GM12864 (cell line): ENCODE measurements at regions not wholly inside any gene's neighbourhood (a gene's known extent, or its start where the extent isn't known, plus 50 kb on each side); places are given as distances from the start of the nearest gene placed in this dataset.

Source experiments
- DNase-seq: peaks from one replicate; pipeline ENCODE4 v3.0.0-alpha.2; 2011; ENCODE audit warnings: low read depth
- H3K4me3 ChIP-seq: 2 replicates; pipeline ENCODE4 v1.5.1; 2011; ENCODE audit warnings: mild to moderate bottlenecking, low read depth, low read length, control low read depth
- CTCF ChIP-seq: IDR thresholded peaks from 2 replicates; pipeline ENCODE4 v1.5.1; 2011; ENCODE audit warnings: low read depth, mild to moderate bottlenecking, moderate library complexity, low read length, control low read depth, inconsistent platforms; ENCODE audit errors: missing control alignments

- TF ChIP-seq CTCF: no peak
- H3K4me3 ChIP-seq: no peak overlapping the region
- DNase-seq: no peak
Observed at GRCh38 chr13:70430256-70430655, 322.0 kb upstream of the KLHL1 start.

GRCh38 chr13:70424928-70425327 is 316.7 kb upstream of the KLHL1 start:
- H3K4me3 ChIP-seq: no peak overlapping the region
- no peak for TF ChIP-seq CTCF
- DNase-seq: no peak

- TF ChIP-seq CTCF: no peak
- no peak overlapping the region for H3K4me3 ChIP-seq
- DNase-seq: no peak
Observed at GRCh38 chr13:70424428-70424827, 316.2 kb upstream of the KLHL1 start.

- TF ChIP-seq CTCF: no peak
- DNase-seq: no peak
- no peak overlapping the region for H3K4me3 ChIP-seq
Observed at GRCh38 chr13:70415136-70415535, 306.9 kb upstream of the KLHL1 start.

GRCh38 chr13:70408865-70409264 is 300.6 kb upstream of the KLHL1 start:
- H3K4me3 ChIP-seq: no peak overlapping the region
- no peak for TF ChIP-seq CTCF
- DNase-seq: no peak

- TF ChIP-seq CTCF: no peak
- H3K4me3 ChIP-seq: no peak overlapping the region
- DNase-seq: no peak
Observed at GRCh38 chr13:70407486-70407885, 299.2 kb upstream of the KLHL1 start.

GRCh38 chr13:70405266-70405665 is 297.0 kb upstream of the KLHL1 start:
- H3K4me3 ChIP-seq: no peak overlapping the region
- no peak for DNase-seq
- TF ChIP-seq CTCF: no peak
